GM12878 (cell line): ENCODE measurements at regions not wholly inside any gene's neighbourhood (a gene's known extent, or its start where the extent isn't known, plus 50 kb on each side); places are given as distances from the start of the nearest gene placed in this dataset.

Experiments used
- ATAC-seq: fragments of 200-7000 bp; cut with Tn5 transposase; 3 replicates; pipeline ENCODE4 v1.9.1; 2020; ENCODE audit warnings: mild to moderate bottlenecking, moderate library complexity
- BruUV-seq: library from RNA; stranded (reverse); fragments of 400-500 nt; replicated peaks from 2 replicates; lab custom pipeline; 2021; lab: Mats Ljungman, UMichigan
- CTCF ChIA-PET: fragments of 300-600 bp; sonication (Branson Sonifier 250); formaldehyde crosslinking; extraction: SDS; loops from one replicate; lab custom pipeline; 2021; ENCODE audit warnings: inconsistent platforms; lab: Yijun Ruan, JAX
- POLR2A ChIA-PET: fragments of 350-600 bp; formaldehyde crosslinking; extraction: SDS; loops from one replicate; lab custom pipeline; 2021; ENCODE audit warnings: inconsistent platforms; lab: Charles Lee
- RAD21 ChIA-PET: fragments of 300-600 bp; sonication (Branson Sonifier 250); formaldehyde crosslinking; loops from one replicate; lab custom pipeline; 2023; ENCODE audit warnings: antibody characterized with exemption; ENCODE audit not compliant: unreplicated experiment; lab: Charles Lee
- SMC1A ChIA-PET: fragments of 300-600 bp; sonication (Branson Sonifier 250); formaldehyde crosslinking; loops from one replicate; lab custom pipeline; 2023; ENCODE audit not compliant: unreplicated experiment, uncharacterized antibody; lab: Charles Lee
- DNase-seq: peaks from one replicate; pipeline ENCODE4 v3.0.0-alpha.2; 2011; ENCODE audit warnings: low read depth, low spot score
- FAIRE-seq: peaks from 3 replicates; lab custom pipeline; 2011; peaks lifted over from hg19 to GRCh38; lab: Jason Lieb, UNC
- H2AFZ ChIP-seq: 2 replicates; pipeline ENCODE4 v1.6.0; 2011; ENCODE audit warnings: low read depth, low read length, control low read depth; ENCODE audit not compliant: control insufficient read depth
- H3K27ac ChIP-seq: 2 replicates; pipeline ENCODE4 v1.5.1; 2011; ENCODE audit warnings: control low read depth; ENCODE audit not compliant: control insufficient read depth, insufficient read depth
- H3K27me3 ChIP-seq, 2 experiments: replicated peaks in 1 of 2; 2 replicates each; pipeline versions ENCODE4 v1.6.0 to v1.6.1; 2011; ENCODE audit warnings: low read length in 1 of 2; ENCODE audit not compliant: control insufficient read depth in 2 of 2, insufficient read depth in 2 of 2
- H3K36me3 ChIP-seq, 2 experiments: 2 replicates each; pipeline ENCODE4 v1.5.1; 2011; ENCODE audit warnings: low read length in 1 of 2; ENCODE audit not compliant: control insufficient read depth in 2 of 2, insufficient read depth in 2 of 2
- H3K4me1 ChIP-seq: 2 replicates; pipeline ENCODE4 v1.6.1; 2011; ENCODE audit warnings: mild to moderate bottlenecking, low read length, moderate library complexity, mixed read lengths; ENCODE audit not compliant: control insufficient read depth, insufficient read depth
- H3K4me2 ChIP-seq: 2 replicates; pipeline ENCODE4 v1.6.0; 2011; ENCODE audit warnings: control low read depth; ENCODE audit not compliant: control insufficient read depth, insufficient read depth
- H3K4me3 ChIP-seq: fragments of 200-600 bp; sonication (generic); 2 replicates; pipeline ENCODE4 v1.5.1; 2016
- H3K79me2 ChIP-seq: 2 replicates; pipeline ENCODE4 v1.6.0; 2011; ENCODE audit warnings: low read length; ENCODE audit not compliant: control insufficient read depth, insufficient read depth
- H3K9ac ChIP-seq: 2 replicates; pipeline ENCODE4 v1.8.0; 2011; ENCODE audit warnings: low read length, control low read depth, mixed read lengths; ENCODE audit not compliant: control insufficient read depth, insufficient read depth
- H3K9me3 ChIP-seq: replicated peaks from 3 replicates; pipeline ENCODE4 v1.5.1; 2011; ENCODE audit warnings: mild to moderate bottlenecking, low read length; ENCODE audit not compliant: control insufficient read depth, insufficient read depth
- H4K20me1 ChIP-seq: 2 replicates; pipeline ENCODE4 v1.6.0; 2011; ENCODE audit not compliant: control insufficient read depth, insufficient read depth
- BCLAF1 ChIP-seq: fragments of 450-650 bp; IDR thresholded peaks from 2 replicates; pipeline ENCODE4 v1.6.1; 2017; ENCODE audit warnings: antibody characterized with exemption, mild to moderate bottlenecking, moderate library complexity
- CHD2 ChIP-seq: IDR thresholded peaks from 2 replicates; pipeline ENCODE4 v1.6.1; 2011; ENCODE audit warnings: low read depth, low read length, improper control_type of control experiment, borderline replicate concordance
- MEF2A ChIP-seq: IDR thresholded peaks from 2 replicates; pipeline ENCODE4 v1.6.1; 2011; ENCODE audit warnings: low read depth, mild to moderate bottlenecking, low read length, moderate library complexity; ENCODE audit not compliant: insufficient read depth
- WGBS: methylation state at CpG from one replicate; pipeline ENCODE4 v1.1.6; 2016; ENCODE audit warnings: low lambda C conversion rate; ENCODE audit not compliant: insufficient replicate concordance, insufficient coverage; ENCODE audit errors: missing lambda C conversion rate; 5-methylcytosine and 5-hydroxymethylcytosine counted together
- in situ Hi-C: fragments of 300-500 bp; cut with MboI; formaldehyde crosslinking; loops from 9 replicates; pipeline ENCODE4 v1.14.3; 2018; ENCODE audit warnings: mixed read lengths
- intact Hi-C: fragments of 100-400 bp; cut with micrococcal nuclease; formaldehyde crosslinking; loops from one replicate; pipeline ENCODE4 v1.14.2; 2022; ENCODE audit not compliant: unreplicated experiment

- 51% methylated on average over 3 of the region's 3 CpGs for WGBS
- H2AFZ ChIP-seq, result no peak overlapping the region
- in situ Hi-C loops, result loop anchor here (5.0 to 10.0 kb wide), 4 partner anchors 350 to 1048 kb away; no protein-coding TSS in a partner anchor
Observed at GRCh38 chr6:144586986-144587385, 301.9 kb downstream of the UTRN start.

More at GRCh38 chr6:144586986-144587385, 301.9 kb downstream of the UTRN start:
- DNase-seq (no peak), ATAC-seq (peak; percentile 22; the same call in 1 of the 3 replicates), FAIRE-seq (no peak)
- Histone ChIP-seq H3K27me3 (no peaks in the 10 kb centered on the region), H3K27ac (no peak overlapping the region), H3K9ac (no peak overlapping the region), H3K4me1 (peaks cover 23% of the 10 kb centered on the region; the same call in 1 of the 2 replicates), H4K20me1 (0 out of 2 replicates have a peak, but pooled peaks cover 7% of the 10 kb centered on the region), H3K36me3 (no peaks in the 10 kb centered on the region), H3K79me2 (no peaks in the 10 kb centered on the region), H3K9me3 (no peaks in the 10 kb centered on the region), H3K4me3 (no peak overlapping the region), H3K4me2 (no peak overlapping the region)
- ChIA-PET SMC1A (interaction anchor here (0.8 to 3.4 kb wide), 8 partner anchors 10 to 622 kb away, joined by 3 to 22 read pairs (median 4); no protein-coding TSS in a partner anchor), POLR2A (no interaction called here), CTCF (interaction anchor here (1.5 to 8.1 kb wide), 5 partner anchors 10 to 626 kb away, joined by 4 to 93 read pairs (median 4); no protein-coding TSS in a partner anchor), RAD21 (interaction anchor here (1.6 to 8.0 kb wide), 2 partner anchors 143 to 192 kb away, joined by 3 to 61 read pairs; no protein-coding TSS in a partner anchor)
- TF ChIP-seq BCLAF1 (no peak), CHD2 (no peak), MEF2A (peak; percentile 47; the same call in 1 of the 2 replicates)
- intact Hi-C loops, result loop anchor here (5.0 to 10.0 kb wide), 3 partner anchors 65 to 1118 kb away; no protein-coding TSS in a partner anchor
- no TSS peak for BruUV-seq
